NCI-H446 (cell line): ENCODE measurements at regions not wholly inside any gene's neighbourhood (a gene's known extent, or its start where the extent isn't known, plus 50 kb on each side); places are given as distances from the start of the nearest gene placed in this dataset.
"Not testable (repeated sequence)": the region's sequence is repeated elsewhere in the genome, so short reads cannot be mapped to it uniquely, and the experiment has no call there.

Experiments
- DNase-seq, 2 experiments: peaks; one replicate each; lab custom pipeline; 2025; lab: John Stamatoyannopoulos, UW

- DNase-seq = no peak
Observed at GRCh38 chr11:96905143-96905542, 515.3 kb downstream of the JRKL start.

- DNase-seq = no peak
Observed at GRCh38 chr11:96905663-96906062, 515.9 kb downstream of the JRKL start.

GRCh38 chr11:96906476-96906875 is 516.7 kb downstream of the JRKL start:
- no peak for DNase-seq

GRCh38 chr11:96925862-96926261 is 536.0 kb downstream of the JRKL start:
- no peak for DNase-seq

GRCh38 chr11:96940227-96940626 is 550.4 kb downstream of the JRKL start:
- DNase-seq = no peak

- DNase-seq = no peak
Observed at GRCh38 chr11:96942855-96943254, 553.0 kb downstream of the JRKL start.

- DNase-seq = no peak
Observed at GRCh38 chr11:96943970-96944369, 554.2 kb downstream of the JRKL start.

GRCh38 chr11:96948066-96948465 is 558.3 kb downstream of the JRKL start:
- no peak for DNase-seq

GRCh38 chr11:96949464-96949863 is 559.7 kb downstream of the JRKL start:
- no peak for DNase-seq

- DNase-seq = no peak
Observed at GRCh38 chr11:96954587-96955242, 564.9 kb downstream of the JRKL start.

- DNase-seq = no peak
Observed at GRCh38 chr11:96960476-96960875, 570.7 kb downstream of the JRKL start.

- DNase-seq = no peak
Observed at GRCh38 chr11:96960926-96961325, 571.1 kb downstream of the JRKL start.

- DNase-seq = no peak
Observed at GRCh38 chr11:96961931-96962330, 572.1 kb downstream of the JRKL start.

- DNase-seq = no peak
Observed at GRCh38 chr11:96963375-96963774, 573.6 kb downstream of the JRKL start.

GRCh38 chr11:96964661-96965060 is 574.8 kb downstream of the JRKL start:
- no peak for DNase-seq

- DNase-seq = no peak
Observed at GRCh38 chr11:96967616-96968015, 577.8 kb downstream of the JRKL start.

GRCh38 chr11:96969251-96969650 is 579.4 kb downstream of the JRKL start:
- DNase-seq = no peak

- DNase-seq = no peak
Observed at GRCh38 chr11:96978751-96979150, 588.9 kb downstream of the JRKL start.

GRCh38 chr11:96986516-96986915 is 596.7 kb downstream of the JRKL start:
- DNase-seq = no peak

GRCh38 chr11:96990914-96991313 is 601.1 kb downstream of the JRKL start:
- no peak for DNase-seq

GRCh38 chr11:97000481-97000880 is 610.7 kb downstream of the JRKL start:
- DNase-seq = no peak

- no peak for DNase-seq
Observed at GRCh38 chr11:97007283-97007682, 617.5 kb downstream of the JRKL start.

- no peak for DNase-seq
Observed at GRCh38 chr11:97009613-97010012, 619.8 kb downstream of the JRKL start.

GRCh38 chr11:97010997-97011396 is 621.2 kb downstream of the JRKL start:
- not testable (repeated sequence) for DNase-seq
